IPS-NIHi7 (cell line): ENCODE measurements at regions not wholly inside any gene's neighbourhood (a gene's known extent, or its start where the extent isn't known, plus 50 kb on each side); places are given as distances from the start of the nearest gene placed in this dataset.

Experiments
- DNase-seq: peaks from one replicate; pipeline ENCODE4 v3.0.0; 2012; ENCODE audit warnings: mixed read lengths; ENCODE audit errors: extremely low spot score

DNA sequence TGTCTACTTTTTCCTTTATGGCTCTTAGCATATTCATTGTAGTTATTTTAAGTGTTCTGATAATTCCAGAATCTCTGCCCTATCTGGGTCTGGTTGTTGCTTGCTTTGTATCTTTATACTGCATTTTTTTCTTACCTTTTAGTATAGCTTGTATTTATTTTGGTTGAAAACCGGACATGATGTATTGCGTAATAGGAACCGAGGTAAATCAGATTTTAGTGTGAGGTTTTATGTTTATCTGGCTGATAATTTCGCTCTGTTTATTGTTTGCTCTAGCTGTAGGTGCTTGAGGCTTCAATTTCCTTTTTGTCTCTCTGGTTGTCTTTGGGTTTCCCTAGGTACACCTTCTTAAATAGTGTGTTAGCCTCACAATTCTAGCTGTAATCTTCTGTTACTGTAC is 263.8 kb upstream of the LCORL start:
- no peak for DNase-seq

DNA sequence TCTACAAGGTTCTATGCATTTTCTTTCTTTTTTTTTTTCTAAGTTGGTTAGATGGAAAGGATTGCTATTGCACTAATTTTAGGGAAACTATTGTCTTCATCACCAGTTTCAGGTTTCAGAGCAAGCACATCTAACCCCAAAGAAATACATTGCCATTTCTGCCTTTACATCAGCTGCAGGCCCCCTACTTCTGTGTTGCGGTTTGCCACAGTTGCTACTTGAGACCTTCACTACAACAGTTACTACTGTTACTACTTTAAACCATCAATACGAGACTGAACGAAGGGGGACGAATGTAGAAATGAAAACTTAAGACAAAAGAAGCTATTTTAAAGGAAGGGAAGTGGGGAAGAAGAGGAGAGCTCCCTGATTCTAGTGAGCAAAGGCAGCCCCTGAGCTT is 256.7 kb upstream of the LCORL start:
- DNase-seq: no peak

DNA sequence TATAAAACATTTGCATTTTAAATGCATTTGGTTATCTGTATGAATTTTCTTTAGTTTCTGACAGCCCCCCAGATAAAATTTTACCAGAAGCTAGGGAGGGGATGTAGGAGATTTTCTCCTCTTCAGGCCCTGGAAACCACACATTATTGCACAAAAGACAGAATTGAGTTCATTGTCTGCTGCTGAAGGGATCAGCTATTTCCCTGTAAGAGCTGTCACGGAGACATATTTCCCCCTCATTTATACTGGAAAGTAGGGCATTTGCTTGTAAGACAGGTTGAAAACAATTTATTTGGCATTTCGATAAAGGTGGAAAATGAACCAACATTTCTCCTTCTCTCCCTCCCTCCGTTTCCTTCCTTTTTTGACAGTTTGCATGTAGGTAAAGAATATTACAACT is 241.3 kb upstream of the LCORL start:
- DNase-seq: no peak

DNA sequence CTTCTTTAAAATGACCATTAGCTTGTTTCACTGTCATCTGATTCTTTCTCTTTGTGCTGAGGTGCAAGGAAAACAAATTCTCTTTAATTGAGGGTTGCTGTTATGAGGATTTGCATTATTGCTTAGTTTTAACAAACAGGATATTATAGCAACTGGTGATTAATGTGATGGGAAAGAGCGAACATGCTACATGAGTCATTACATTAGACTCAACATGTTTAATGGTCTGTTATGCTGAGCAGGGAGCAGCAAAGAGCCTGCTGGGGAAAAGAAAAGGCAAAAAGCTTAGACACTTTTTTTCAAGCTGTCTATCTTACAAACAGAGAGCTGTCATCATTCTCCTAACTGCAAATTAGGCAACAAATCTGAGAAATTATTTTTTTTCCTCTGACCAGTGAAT is 230.5 kb upstream of the LCORL start:
- DNase-seq: no peak

DNA sequence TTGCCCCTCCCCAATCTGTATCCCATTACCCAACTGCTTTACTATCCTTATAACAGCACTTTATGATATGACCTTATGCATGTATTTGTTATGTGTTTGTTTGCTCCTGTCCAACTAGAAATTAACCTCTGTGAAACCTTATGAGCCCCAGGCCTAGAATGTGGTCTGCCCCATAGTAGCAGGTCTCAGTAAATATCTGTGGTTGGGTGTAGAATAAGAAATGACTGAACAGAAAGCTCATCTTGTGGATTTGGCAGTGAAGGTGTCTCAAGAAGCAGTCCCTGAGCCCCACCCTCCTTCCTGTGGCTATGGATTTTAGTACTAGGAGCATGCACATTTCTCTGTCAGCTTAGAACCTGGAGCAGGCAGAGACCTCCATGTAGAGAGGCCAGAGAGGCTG is 229.0 kb upstream of the LCORL start:
- no peak for DNase-seq

DNA sequence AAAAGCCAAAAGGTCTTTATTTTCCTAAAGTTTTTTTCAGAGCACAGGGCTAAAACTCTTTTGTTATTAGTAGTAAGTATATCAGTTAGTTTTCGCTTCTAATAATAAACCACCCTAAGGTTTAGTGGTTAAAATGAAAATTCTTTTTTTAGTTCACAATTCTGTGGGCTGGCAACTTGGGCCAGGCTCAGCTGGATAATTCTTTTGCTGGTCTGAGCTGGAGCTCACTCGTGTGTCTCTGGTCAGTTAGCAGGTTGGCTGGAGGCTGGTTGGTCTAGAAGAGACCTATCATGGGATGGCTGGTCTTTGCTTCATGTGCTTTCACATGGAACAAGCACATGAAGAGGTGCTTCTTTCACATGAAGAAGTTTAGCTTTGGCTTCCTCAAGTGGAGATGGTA is 227.1 kb upstream of the LCORL start:
- no peak for DNase-seq

DNA sequence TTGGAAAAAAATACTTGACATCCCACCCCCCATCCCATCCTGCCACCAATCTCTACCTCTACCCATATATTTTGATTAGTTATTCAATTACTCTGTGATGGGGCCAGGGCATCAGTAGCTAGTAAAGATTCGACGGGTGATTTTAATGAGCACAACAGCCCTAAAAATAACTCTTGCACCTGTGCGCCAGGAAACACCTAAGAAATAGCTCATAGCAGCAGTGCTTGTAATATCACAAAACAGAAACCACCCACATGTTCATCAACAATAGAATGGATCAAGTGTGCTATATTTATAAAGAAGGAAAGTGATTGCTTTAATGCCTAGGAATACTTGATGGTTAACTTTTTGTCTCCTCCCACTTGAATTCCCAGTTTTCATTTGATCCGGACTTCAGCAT is 225.6 kb upstream of the LCORL start:
- no peak for DNase-seq

GRCh38 chr4:18242919-18243693 is 221.6 kb upstream of the LCORL start:
- no peak for DNase-seq

GRCh38 chr4:18241727-18242126 is 220.2 kb upstream of the LCORL start:
- DNase-seq: no peak

- no peak for DNase-seq
Measured at GRCh38 chr4:18234108-18234507, 212.6 kb upstream of the LCORL start.

DNA sequence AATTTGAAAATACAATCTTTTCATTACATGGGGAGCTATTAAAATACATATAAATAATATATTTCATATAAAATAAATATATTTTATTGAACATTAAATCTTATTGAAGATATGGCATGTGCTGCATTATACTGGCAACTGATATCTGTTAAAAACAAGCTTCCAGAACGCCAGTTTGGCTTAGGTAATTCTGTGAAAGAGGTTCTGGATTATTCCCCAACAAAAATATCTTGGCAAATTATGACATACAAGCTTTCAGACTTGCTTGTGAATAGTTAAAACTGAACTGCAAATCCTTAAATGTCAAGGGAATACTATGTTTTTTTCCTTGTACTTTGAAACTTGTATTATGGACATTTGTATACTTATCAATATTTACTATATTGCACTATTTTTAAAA is 210.2 kb upstream of the LCORL start:
- DNase-seq: no peak

GRCh38 chr4:18227880-18228279 is 206.3 kb upstream of the LCORL start:
- no peak for DNase-seq

- DNase-seq: peak; percentile 40
Measured at GRCh38 chr4:18214411-18215055, 193.0 kb upstream of the LCORL start.

- DNase-seq: no peak
Measured at GRCh38 chr4:18213576-18214198, 192.1 kb upstream of the LCORL start.

- DNase-seq: no peak
Measured at GRCh38 chr4:18209448-18209847, 187.9 kb upstream of the LCORL start.

DNA sequence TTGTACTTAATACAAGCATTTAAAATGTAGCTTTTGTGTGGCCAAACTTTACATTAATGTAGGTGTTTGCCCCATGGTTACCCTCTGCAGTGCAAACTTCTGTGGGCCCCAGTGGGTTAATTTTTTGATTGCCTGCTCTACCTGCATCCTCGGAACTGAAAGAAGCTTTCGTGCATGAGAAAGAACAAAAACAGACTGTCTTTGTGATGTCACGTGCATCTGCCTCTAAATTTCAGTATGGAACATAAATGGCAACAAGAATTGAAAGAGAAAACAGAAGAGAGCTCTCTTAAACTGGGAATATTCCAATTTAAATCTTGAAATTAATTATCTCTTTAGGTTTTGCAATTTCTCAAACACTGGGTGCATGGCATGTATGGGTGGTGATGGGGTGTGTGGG is 182.4 kb upstream of the LCORL start:
- DNase-seq: no peak

GRCh38 chr4:18202486-18202885 is 180.9 kb upstream of the LCORL start:
- no peak for DNase-seq

- DNase-seq: no peak
Measured at GRCh38 chr4:18201885-18202284, 180.3 kb upstream of the LCORL start.

- DNase-seq: no peak
Measured at GRCh38 chr4:18198653-18199052, 177.1 kb upstream of the LCORL start.

DNA sequence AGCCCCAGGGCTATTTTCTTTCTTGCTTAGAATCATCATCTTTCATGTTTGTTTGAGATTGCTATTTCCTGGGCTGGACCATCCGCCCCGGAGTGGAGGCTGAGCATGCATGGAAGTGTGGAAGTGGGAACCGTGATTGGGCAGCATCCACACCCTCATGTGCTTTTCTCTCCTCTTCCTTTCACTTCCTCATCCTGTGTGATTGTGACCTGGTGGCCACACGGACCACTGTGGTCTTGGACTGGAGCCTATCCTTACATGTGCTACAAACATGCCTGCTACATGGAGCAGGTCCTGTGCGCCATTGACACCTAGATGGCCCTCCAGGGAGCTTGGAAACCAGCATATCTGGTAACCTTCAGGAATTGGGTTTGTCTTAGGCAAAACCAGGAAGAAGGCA is 175.9 kb upstream of the LCORL start:
- DNase-seq: no peak

DNA sequence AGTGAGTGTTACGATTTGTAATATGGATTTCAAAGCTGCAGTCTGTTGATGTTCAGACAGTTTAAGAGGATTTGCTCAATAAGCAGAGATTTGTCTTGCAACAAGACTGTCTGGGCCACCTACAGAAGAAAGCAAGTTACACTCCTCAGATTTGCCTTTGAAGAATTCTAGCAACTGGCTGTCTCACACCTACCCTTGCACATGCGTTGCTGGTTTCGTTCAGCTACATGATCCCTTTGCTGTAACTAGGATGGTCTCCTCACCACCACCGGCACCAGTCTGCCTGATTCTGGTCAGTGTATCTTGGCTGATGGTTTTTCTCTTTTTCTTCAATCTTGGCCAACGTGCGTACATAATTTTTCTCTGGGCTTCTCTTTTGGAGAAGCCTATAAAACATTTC is 172.7 kb upstream of the LCORL start:
- no peak for DNase-seq

DNA sequence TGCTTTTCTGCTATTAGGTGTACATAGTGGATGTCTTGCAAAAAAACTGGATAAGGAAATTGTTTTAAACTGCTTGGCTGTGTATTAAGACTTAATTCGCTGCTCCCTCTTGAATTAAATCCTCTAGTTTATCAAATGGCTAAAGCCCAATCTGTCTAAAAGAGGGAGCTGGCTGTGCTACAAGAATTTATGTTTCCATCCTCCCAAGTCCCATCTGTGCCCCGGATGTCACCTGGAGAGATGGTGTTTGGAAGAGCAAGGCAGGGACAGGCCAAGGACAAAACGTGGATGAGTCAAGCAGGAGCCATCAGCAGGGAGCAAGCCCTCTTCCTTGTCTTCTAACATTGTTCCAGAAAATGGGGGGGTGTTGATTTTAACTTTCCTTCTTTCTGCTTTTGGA is 171.3 kb upstream of the LCORL start:
- DNase-seq: no peak

- DNase-seq: no peak
Measured at GRCh38 chr4:18185491-18185890, 163.9 kb upstream of the LCORL start.
